Hepatocyte (in vitro differentiated cells): ENCODE measurements at regions not wholly inside any gene's neighbourhood (a gene's known extent, or its start where the extent isn't known, plus 50 kb on each side); places are given as distances from the start of the nearest gene placed in this dataset.
A peak's percentile ranks its signal among the peaks of the same experiment; 100 is the strongest.

Source experiments
- DNase-seq: peaks from one replicate; pipeline ENCODE4 v3.0.0-alpha.2; 2016; ENCODE audit warnings: low spot score
- H2AFZ ChIP-seq: fragments of 200-600 bp; sonication (generic); 2 replicates; pipeline ENCODE4 v1.6.0; 2016; ENCODE audit warnings: antibody characterized with exemption, mild to moderate bottlenecking
- H3K27ac ChIP-seq: fragments of 200-600 bp; sonication (generic); 2 replicates; pipeline ENCODE4 v1.5.1; 2016; ENCODE audit warnings: mild to moderate bottlenecking
- H3K27me3 ChIP-seq: fragments of 200-600 bp; sonication (generic); 2 replicates; pipeline ENCODE4 v1.6.1; 2016
- H3K36me3 ChIP-seq: fragments of 200-600 bp; sonication (generic); replicated peaks from 2 replicates; pipeline ENCODE4 v1.5.1; 2016; ENCODE audit warnings: low read depth; ENCODE audit not compliant: insufficient read depth
- H3K4me1 ChIP-seq: fragments of 200-600 bp; sonication (generic); 2 replicates; pipeline ENCODE4 v1.5.1; 2016; ENCODE audit warnings: mild to moderate bottlenecking, moderate library complexity; ENCODE audit not compliant: insufficient read depth
- H3K4me2 ChIP-seq: fragments of 200-600 bp; sonication (generic); 2 replicates; pipeline ENCODE4 v1.6.0; 2016
- H3K4me3 ChIP-seq: fragments of 200-600 bp; sonication (generic); 2 replicates; pipeline ENCODE4 v1.5.1; 2016; ENCODE audit warnings: mild to moderate bottlenecking
- H3K79me2 ChIP-seq: fragments of 200-600 bp; sonication (generic); 2 replicates; pipeline ENCODE4 v1.6.0; 2017; ENCODE audit warnings: mild to moderate bottlenecking
- H3K9me2 ChIP-seq: fragments of 200-600 bp; sonication (generic); replicated peaks from 2 replicates; pipeline ENCODE4 v1.6.0; 2017; ENCODE audit warnings: mild to moderate bottlenecking; ENCODE audit not compliant: insufficient read depth
- H3K9me3 ChIP-seq: fragments of 200-600 bp; sonication (generic); 2 replicates; pipeline ENCODE4 v1.5.1; 2016; ENCODE audit warnings: low read depth, mild to moderate bottlenecking
- H4K20me1 ChIP-seq: fragments of 200-600 bp; sonication (generic); 2 replicates; pipeline ENCODE4 v1.6.0; 2016; ENCODE audit warnings: mild to moderate bottlenecking; ENCODE audit not compliant: insufficient read depth, poor library complexity, severe bottlenecking
- CTCF ChIP-seq: fragments of 200-600 bp; sonication (generic); IDR thresholded peaks from 2 replicates; pipeline ENCODE4 v1.5.1; 2016; ENCODE audit warnings: antibody characterized with exemption, mild to moderate bottlenecking; ENCODE audit not compliant: poor library complexity
- EZH2 ChIP-seq: fragments of 200-600 bp; sonication (generic); IDR thresholded peaks from 2 replicates; pipeline ENCODE4 v1.6.1; 2016; ENCODE audit warnings: antibody characterized with exemption, mild to moderate bottlenecking, borderline replicate concordance
- EZH2phosphoT487 ChIP-seq: fragments of 200-600 bp; sonication (generic); IDR thresholded peaks from one replicate; pipeline ENCODE4 v1.6.1; 2018; ENCODE audit warnings: antibody characterized with exemption, mild to moderate bottlenecking, low read depth, moderate library complexity; ENCODE audit not compliant: unreplicated experiment, severe bottlenecking
- WGBS: methylation state at CpG from one replicate; pipeline ENCODE4 v1.1.6; 2016; ENCODE audit warnings: low lambda C conversion rate; ENCODE audit errors: missing lambda C conversion rate; 5-methylcytosine and 5-hydroxymethylcytosine counted together

DNA sequence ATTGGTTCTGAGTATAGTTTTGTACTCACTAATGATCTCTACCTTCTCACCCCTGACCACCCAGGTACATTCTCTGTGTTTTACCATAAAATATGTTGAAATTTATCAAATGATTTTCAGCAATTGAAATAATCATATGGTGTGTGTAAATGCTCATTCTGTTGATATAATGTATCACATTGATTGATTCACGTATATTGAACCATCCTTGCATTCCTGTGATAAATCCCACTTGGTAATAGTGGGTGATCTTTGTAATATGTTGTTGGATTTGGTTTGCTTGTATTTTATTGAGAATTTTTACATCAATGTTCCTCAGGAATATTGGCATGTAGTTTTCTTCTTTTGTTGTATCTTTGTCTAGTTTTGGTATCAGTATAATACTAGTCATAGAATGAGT, 1497.6 kb downstream of the OTOL1 start:
- Histone ChIP-seq H3K4me3 (no peak overlapping the region), H4K20me1 (no peaks in the 10 kb centered on the region), H3K9me2 (no peaks in the 10 kb centered on the region), H3K9me3 (no peaks in the 10 kb centered on the region), H3K36me3 (no peaks in the 10 kb centered on the region), H3K27me3 (no peaks in the 10 kb centered on the region), H3K79me2 (no peaks in the 10 kb centered on the region), H2AFZ (no peak overlapping the region), H3K4me2 (no peak overlapping the region), H3K4me1 (no peaks in the 10 kb centered on the region), H3K27ac (no peak overlapping the region)
- no peak for TF ChIP-seq CTCF
- TF ChIP-seq EZH2phosphoT487, result no peak
- TF ChIP-seq EZH2, result no peak
- WGBS, result 0% methylated on average over 1 of the region's 1 CpG
- no peak for DNase-seq

- Histone ChIP-seq H3K79me2 (no peaks in the 10 kb centered on the region), H3K4me1 (no peaks in the 10 kb centered on the region), H3K9me3 (no peaks in the 10 kb centered on the region), H3K27ac (no peak overlapping the region), H3K4me2 (no peak overlapping the region), H3K9me2 (no peaks in the 10 kb centered on the region), H3K36me3 (no peaks in the 10 kb centered on the region), H3K27me3 (no peaks in the 10 kb centered on the region), H3K4me3 (no peak overlapping the region), H4K20me1 (no peaks in the 10 kb centered on the region), H2AFZ (no peak overlapping the region)
- no peak for TF ChIP-seq EZH2
- no peak for TF ChIP-seq CTCF
- TF ChIP-seq EZH2phosphoT487, result no peak
- no peak for DNase-seq
Observed at GRCh38 chr3:162996368-162996767, 1499.8 kb downstream of the OTOL1 start.

GRCh38 chr3:162998205-162998604, 1501.6 kb downstream of the OTOL1 start:
- Histone ChIP-seq H3K79me2 (no peaks in the 10 kb centered on the region), H3K27ac (no peak overlapping the region), H3K27me3 (no peaks in the 10 kb centered on the region), H3K4me3 (no peak overlapping the region), H3K4me2 (no peak overlapping the region), H2AFZ (peak overlapping the region; percentile 23), H3K9me3 (no peaks in the 10 kb centered on the region), H3K36me3 (no peaks in the 10 kb centered on the region), H3K4me1 (no peaks in the 10 kb centered on the region), H3K9me2 (no peaks in the 10 kb centered on the region), H4K20me1 (no peaks in the 10 kb centered on the region)
- TF ChIP-seq EZH2, result no peak
- no peak for TF ChIP-seq EZH2phosphoT487
- no peak for TF ChIP-seq CTCF
- no peak for DNase-seq

DNA sequence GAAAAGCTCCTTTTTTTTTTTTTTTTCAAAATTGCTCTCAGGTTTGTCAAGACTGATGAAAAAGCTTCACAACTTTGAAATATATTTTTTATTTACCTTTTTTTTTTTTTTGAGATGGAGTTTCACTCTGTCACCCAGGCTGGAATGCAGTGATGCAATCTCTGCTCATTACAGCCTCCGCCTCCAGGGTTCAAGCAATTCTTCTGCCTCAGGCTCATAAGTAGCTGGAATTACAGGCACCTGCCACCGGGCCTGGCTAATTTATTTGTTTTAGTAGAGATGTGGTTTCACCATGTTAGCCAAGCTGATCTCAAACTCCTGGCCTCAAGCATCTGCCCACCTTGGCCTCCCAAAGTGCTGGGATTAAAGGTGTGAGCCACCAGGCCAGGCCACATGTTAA, 1515.0 kb downstream of the OTOL1 start:
- Histone ChIP-seq H3K36me3 (no peaks in the 10 kb centered on the region), H3K4me1 (no peaks in the 10 kb centered on the region), H3K79me2 (no peaks in the 10 kb centered on the region), H2AFZ (no peak overlapping the region), H3K4me3 (no peak overlapping the region), H3K9me3 (no peaks in the 10 kb centered on the region), H3K4me2 (no peak overlapping the region), H3K27ac (no peak overlapping the region), H4K20me1 (no peaks in the 10 kb centered on the region), H3K27me3 (no peaks in the 10 kb centered on the region), H3K9me2 (no peaks in the 10 kb centered on the region)
- WGBS, result 54% methylated on average over 2 of the region's 2 CpGs
- TF ChIP-seq EZH2phosphoT487 (no peak), CTCF (no peak), EZH2 (no peak)
- no peak for DNase-seq
